Activated CD4-positive, alpha-beta T cell treated with anti-CD3 and anti-CD28 coated beads, Interleukin-2, amount 50 U/mL, for 16 hours (primary cell): ENCODE measurements at regions not wholly inside any gene's neighbourhood (a gene's known extent, or its start where the extent isn't known, plus 50 kb on each side); places are given as distances from the start of the nearest gene placed in this dataset.

Experiments
- DNase-seq: peaks from one replicate; pipeline ENCODE4 v3.0.0-alpha.2; 2020

GRCh38 chr3:35380196-35380595 lies 259.1 kb upstream of the ARPP21 start:
- DNase-seq, result no peak

- no peak for DNase-seq
These were observed 256.1 kb upstream of the ARPP21 start for GRCh38 chr3:35383216-35383615.

GRCh38 chr3:35383719-35384555 lies 255.4 kb upstream of the ARPP21 start:
- DNase-seq, result no peak

GRCh38 chr3:35385271-35385670 lies 254.1 kb upstream of the ARPP21 start:
- no peak for DNase-seq

GRCh38 chr3:35389907-35390306 lies 249.4 kb upstream of the ARPP21 start:
- DNase-seq, result no peak

GRCh38 chr3:35392187-35392586 lies 247.1 kb upstream of the ARPP21 start:
- no peak for DNase-seq

- DNase-seq, result no peak
These were observed 245.2 kb upstream of the ARPP21 start for GRCh38 chr3:35393901-35394799.

- no peak for DNase-seq
These were observed 244.4 kb upstream of the ARPP21 start for GRCh38 chr3:35394905-35395304.

- DNase-seq, result no peak
These were observed 237.7 kb upstream of the ARPP21 start for GRCh38 chr3:35401671-35402070.

GRCh38 chr3:35404571-35404970 lies 234.8 kb upstream of the ARPP21 start:
- DNase-seq, result no peak

GRCh38 chr3:35408882-35409281 lies 230.4 kb upstream of the ARPP21 start:
- no peak for DNase-seq

GRCh38 chr3:35409991-35410390 lies 229.3 kb upstream of the ARPP21 start:
- DNase-seq, result no peak

- DNase-seq, result no peak
These were observed 225.8 kb upstream of the ARPP21 start for GRCh38 chr3:35413483-35413882.

- DNase-seq, result no peak
These were observed 222.2 kb upstream of the ARPP21 start for GRCh38 chr3:35417080-35417479.

GRCh38 chr3:35422101-35422500 lies 217.2 kb upstream of the ARPP21 start:
- no peak for DNase-seq

- no peak for DNase-seq
These were observed 216.3 kb upstream of the ARPP21 start for GRCh38 chr3:35422836-35423601.

GRCh38 chr3:35426366-35426958 lies 212.9 kb upstream of the ARPP21 start:
- no peak for DNase-seq

- DNase-seq, result no peak
These were observed 201.9 kb upstream of the ARPP21 start for GRCh38 chr3:35437381-35437780.

GRCh38 chr3:35438101-35438500 lies 201.2 kb upstream of the ARPP21 start:
- DNase-seq, result no peak

GRCh38 chr3:35439663-35440062 lies 199.7 kb upstream of the ARPP21 start:
- DNase-seq, result no peak

- no peak for DNase-seq
These were observed 198.5 kb upstream of the ARPP21 start for GRCh38 chr3:35440826-35441225.

- DNase-seq, result no peak
These were observed 192.4 kb upstream of the ARPP21 start for GRCh38 chr3:35446896-35447295.

GRCh38 chr3:35448121-35448520 lies 191.2 kb upstream of the ARPP21 start:
- DNase-seq, result no peak
